H1 (cell line): ENCODE measurements at regions not wholly inside any gene's neighbourhood (a gene's known extent, or its start where the extent isn't known, plus 50 kb on each side); places are given as distances from the start of the nearest gene placed in this dataset.

Source experiments
- JUN ChIP-seq: IDR thresholded peaks from 2 replicates; pipeline ENCODE4 v1.6.1; 2011; ENCODE audit warnings: low read depth, mild to moderate bottlenecking, improper control_type of control experiment, low read length
- KDM4A ChIP-seq: IDR thresholded peaks from one replicate; pipeline ENCODE4 v1.7.1; 2012; ENCODE audit warnings: low read depth, mild to moderate bottlenecking, moderate library complexity, low read length, inconsistent platforms; ENCODE audit not compliant: severe bottlenecking
- TBP ChIP-seq: IDR thresholded peaks from 2 replicates; pipeline ENCODE4 v1.6.1; 2011; ENCODE audit warnings: low read depth, low read length, improper control_type of control experiment
- TF ChIP-seq, protein P1 (sequence below): fragments of 300-600 bp; sonication (generic); IDR thresholded peaks from 2 replicates; pipeline ENCODE4 v1.7.1; 2012; ENCODE audit warnings: low read length, moderate library complexity, mild to moderate bottlenecking, inconsistent platforms; ENCODE audit not compliant: insufficient replicate concordance

DNA sequence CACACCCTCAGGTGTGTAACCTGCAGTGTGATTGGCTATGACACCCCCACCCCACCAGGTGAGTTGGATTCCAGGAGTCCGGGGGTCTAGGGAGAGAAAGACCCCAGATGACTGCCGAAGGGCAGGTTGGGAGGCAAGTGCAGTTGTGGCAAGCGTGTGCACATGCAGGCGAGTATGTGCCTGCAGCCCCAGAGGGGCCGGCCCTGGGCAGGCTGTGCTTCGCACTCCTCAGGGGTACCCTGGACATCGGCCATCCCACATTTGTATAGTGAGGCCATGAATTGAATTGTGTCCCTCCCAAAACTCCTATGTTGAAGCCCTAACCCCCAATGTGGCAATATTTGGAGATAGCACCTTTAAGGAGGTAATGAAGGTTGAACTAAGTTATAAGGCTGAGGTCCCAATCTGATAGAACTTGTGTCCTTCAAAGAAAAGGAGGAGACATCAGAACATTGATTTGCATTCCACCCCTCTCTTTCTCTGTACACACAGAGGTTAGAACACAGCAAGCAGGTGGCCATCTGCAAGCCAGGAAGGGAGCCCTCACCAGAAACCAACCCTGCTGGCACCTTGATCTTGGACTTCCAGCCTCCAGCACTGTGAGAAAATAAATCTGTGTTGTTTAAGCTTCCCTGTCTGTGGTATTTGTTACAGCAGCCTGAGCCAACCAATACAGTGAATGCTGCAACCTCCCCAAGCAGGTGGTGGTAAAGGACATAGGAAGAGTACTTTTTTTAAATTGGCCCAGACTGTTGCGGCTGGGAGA lies 241.8 kb downstream of the TFCP2L1 start (continued):
- TF ChIP-seq, protein P1, sequence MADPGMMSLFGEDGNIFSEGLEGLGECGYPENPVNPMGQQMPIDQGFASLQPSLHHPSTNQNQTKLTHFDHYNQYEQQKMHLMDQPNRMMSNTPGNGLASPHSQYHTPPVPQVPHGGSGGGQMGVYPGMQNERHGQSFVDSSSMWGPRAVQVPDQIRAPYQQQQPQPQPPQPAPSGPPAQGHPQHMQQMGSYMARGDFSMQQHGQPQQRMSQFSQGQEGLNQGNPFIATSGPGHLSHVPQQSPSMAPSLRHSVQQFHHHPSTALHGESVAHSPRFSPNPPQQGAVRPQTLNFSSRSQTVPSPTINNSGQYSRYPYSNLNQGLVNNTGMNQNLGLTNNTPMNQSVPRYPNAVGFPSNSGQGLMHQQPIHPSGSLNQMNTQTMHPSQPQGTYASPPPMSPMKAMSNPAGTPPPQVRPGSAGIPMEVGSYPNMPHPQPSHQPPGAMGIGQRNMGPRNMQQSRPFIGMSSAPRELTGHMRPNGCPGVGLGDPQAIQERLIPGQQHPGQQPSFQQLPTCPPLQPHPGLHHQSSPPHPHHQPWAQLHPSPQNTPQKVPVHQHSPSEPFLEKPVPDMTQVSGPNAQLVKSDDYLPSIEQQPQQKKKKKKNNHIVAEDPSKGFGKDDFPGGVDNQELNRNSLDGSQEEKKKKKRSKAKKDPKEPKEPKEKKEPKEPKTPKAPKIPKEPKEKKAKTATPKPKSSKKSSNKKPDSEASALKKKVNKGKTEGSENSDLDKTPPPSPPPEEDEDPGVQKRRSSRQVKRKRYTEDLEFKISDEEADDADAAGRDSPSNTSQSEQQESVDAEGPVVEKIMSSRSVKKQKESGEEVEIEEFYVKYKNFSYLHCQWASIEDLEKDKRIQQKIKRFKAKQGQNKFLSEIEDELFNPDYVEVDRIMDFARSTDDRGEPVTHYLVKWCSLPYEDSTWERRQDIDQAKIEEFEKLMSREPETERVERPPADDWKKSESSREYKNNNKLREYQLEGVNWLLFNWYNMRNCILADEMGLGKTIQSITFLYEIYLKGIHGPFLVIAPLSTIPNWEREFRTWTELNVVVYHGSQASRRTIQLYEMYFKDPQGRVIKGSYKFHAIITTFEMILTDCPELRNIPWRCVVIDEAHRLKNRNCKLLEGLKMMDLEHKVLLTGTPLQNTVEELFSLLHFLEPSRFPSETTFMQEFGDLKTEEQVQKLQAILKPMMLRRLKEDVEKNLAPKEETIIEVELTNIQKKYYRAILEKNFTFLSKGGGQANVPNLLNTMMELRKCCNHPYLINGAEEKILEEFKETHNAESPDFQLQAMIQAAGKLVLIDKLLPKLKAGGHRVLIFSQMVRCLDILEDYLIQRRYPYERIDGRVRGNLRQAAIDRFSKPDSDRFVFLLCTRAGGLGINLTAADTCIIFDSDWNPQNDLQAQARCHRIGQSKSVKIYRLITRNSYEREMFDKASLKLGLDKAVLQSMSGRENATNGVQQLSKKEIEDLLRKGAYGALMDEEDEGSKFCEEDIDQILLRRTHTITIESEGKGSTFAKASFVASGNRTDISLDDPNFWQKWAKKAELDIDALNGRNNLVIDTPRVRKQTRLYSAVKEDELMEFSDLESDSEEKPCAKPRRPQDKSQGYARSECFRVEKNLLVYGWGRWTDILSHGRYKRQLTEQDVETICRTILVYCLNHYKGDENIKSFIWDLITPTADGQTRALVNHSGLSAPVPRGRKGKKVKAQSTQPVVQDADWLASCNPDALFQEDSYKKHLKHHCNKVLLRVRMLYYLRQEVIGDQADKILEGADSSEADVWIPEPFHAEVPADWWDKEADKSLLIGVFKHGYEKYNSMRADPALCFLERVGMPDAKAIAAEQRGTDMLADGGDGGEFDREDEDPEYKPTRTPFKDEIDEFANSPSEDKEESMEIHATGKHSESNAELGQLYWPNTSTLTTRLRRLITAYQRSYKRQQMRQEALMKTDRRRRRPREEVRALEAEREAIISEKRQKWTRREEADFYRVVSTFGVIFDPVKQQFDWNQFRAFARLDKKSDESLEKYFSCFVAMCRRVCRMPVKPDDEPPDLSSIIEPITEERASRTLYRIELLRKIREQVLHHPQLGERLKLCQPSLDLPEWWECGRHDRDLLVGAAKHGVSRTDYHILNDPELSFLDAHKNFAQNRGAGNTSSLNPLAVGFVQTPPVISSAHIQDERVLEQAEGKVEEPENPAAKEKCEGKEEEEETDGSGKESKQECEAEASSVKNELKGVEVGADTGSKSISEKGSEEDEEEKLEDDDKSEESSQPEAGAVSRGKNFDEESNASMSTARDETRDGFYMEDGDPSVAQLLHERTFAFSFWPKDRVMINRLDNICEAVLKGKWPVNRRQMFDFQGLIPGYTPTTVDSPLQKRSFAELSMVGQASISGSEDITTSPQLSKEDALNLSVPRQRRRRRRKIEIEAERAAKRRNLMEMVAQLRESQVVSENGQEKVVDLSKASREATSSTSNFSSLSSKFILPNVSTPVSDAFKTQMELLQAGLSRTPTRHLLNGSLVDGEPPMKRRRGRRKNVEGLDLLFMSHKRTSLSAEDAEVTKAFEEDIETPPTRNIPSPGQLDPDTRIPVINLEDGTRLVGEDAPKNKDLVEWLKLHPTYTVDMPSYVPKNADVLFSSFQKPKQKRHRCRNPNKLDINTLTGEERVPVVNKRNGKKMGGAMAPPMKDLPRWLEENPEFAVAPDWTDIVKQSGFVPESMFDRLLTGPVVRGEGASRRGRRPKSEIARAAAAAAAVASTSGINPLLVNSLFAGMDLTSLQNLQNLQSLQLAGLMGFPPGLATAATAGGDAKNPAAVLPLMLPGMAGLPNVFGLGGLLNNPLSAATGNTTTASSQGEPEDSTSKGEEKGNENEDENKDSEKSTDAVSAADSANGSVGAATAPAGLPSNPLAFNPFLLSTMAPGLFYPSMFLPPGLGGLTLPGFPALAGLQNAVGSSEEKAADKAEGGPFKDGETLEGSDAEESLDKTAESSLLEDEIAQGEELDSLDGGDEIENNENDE: no peak
- TF ChIP-seq JUN (no peak), KDM4A (no peak), TBP (no peak)
